Activated T-cell treated with anti-CD3 and anti-CD28 coated beads, Interleukin-2, amount 50 U/mL, for 48 hours (primary cell): ENCODE measurements at regions not wholly inside any gene's neighbourhood (a gene's known extent, or its start where the extent isn't known, plus 50 kb on each side); places are given as distances from the start of the nearest gene placed in this dataset.

Experiments
- DNase-seq, 2 experiments: peaks; one replicate each; pipeline ENCODE4 v3.0.0-alpha.2; 2020

GRCh38 chr5:2326601-2327000 lies 424.9 kb downstream of the IRX2 start:
- DNase-seq = no peak

- DNase-seq = no peak
These were observed 426.7 kb downstream of the IRX2 start for GRCh38 chr5:2324788-2325187.

DNA sequence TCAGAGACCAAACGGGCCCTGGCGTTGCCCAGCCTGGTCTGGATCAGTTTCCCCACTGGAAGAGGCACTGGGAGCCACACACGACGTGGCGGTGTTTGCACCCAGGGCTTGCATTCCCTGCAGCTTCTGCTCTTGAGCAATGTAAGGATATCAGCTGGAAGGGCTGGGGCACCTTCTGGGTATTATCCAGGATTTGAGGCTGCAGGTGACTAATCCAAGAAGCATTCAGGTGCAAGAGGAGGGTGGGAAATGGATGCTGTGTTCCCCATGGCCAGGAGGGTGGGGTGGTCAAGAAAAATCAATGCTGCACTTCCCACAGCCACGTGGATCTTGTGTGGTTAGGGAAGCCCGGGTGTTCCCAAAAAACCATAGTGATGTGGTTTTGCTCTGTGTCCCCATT lies 430.9 kb downstream of the IRX2 start:
- no peak for DNase-seq

GRCh38 chr5:2317540-2317939 lies 433.9 kb downstream of the IRX2 start:
- no peak for DNase-seq

- no peak for DNase-seq
These were observed 429.1 kb upstream of the IRX4 start for GRCh38 chr5:2311851-2312250.

DNA sequence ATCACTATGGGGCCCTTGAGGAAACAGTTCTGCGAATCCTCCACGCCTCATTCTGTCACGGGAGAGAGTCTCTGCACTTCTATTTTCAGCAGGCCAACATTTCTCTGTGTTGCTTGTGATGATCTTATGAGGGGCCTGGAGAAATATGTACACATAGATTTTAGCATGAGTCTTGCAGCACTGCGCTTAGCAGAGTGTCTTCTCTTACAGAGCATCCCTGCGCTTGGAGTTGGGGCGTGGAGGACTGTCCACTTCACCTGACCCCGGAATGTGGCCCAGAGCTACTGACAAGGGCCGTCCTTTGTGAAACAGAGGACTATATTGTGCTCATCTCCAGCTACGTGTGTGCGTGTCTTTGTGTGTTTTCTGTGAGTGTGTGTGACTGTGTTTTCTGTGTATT lies 428.2 kb upstream of the IRX4 start:
- DNase-seq = no peak

GRCh38 chr5:2307631-2308030 lies 424.9 kb upstream of the IRX4 start:
- DNase-seq = no peak

DNA sequence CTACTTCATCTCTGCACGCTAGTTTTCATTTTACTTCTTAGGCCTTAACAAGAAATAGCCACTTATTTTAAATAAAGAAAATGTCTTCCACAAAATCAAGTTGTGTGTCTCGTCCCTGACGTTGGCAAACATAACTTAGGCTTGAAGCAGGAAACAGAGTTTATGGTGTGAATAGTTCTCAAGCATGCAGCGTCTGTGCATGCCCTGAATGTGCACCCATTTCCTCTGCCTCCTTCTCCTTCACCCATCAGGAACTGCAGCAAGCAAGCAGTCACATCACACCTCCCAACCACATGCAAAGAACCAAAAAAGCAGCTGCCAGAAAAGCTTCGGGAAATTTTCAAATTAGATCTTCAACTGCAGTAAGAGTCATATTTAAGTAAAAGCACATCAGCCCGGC lies 424.0 kb upstream of the IRX4 start:
- no peak for DNase-seq

- DNase-seq = no peak
These were observed 420.8 kb upstream of the IRX4 start for GRCh38 chr5:2303431-2304100.

- DNase-seq = no peak
These were observed 419.4 kb upstream of the IRX4 start for GRCh38 chr5:2302169-2302568.

DNA sequence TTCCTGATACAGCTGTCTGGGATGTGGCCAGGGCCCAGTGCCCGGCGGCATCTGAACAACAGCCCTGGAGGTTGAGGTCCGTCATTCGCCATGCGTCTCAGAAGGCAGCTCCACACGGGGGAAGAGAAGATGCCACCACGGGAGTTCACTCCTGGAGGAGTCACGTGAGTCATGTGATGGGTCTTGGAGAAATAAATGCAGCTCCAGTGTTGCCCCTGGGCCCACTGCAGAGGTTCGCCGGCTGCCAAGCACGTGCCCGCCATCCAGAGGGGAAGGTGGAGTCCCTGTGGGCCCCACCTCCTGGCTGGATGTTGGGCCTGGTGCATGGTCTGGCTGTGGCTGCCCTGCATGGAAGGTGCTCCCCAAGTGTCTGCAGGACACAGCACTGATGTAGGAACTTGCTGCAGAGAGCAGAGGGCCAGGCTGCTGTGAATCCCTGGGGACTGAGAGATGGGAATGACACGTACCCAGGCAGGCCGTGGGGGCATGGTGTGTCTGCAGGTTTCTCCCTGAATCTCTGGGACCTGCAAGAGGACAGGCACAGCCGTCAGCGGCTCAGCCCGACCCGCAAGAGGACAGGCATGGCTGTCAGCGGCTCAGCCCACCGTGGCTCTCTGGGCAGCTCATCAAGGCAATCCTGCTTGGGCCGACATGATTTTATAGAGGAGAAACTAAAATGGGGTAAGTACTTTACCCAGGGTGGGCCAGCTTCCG lies 418.3 kb upstream of the IRX4 start:
- no peak for DNase-seq

DNA sequence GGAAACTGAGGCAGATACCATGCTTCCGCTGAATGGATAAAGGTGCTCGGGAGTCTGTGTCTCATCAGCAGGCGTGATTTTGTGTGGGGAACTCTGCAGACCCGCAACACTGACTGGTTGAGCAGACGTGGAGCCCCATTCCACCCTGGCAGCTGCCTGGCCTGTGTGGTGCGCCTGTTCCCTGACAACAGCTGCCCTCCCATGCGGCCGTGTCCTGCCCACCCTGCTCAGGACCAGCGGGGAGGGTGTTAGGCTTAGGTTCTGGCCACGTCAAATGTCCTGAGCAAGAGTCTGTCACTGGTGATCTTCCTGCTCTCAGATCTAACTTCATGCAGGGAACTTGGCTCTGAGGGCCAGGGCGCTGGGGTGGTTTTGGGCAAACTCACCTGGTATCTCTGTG lies 417.7 kb upstream of the IRX4 start:
- DNase-seq = no peak

GRCh38 chr5:2299388-2300220 lies 416.9 kb upstream of the IRX4 start:
- no peak for DNase-seq

DNA sequence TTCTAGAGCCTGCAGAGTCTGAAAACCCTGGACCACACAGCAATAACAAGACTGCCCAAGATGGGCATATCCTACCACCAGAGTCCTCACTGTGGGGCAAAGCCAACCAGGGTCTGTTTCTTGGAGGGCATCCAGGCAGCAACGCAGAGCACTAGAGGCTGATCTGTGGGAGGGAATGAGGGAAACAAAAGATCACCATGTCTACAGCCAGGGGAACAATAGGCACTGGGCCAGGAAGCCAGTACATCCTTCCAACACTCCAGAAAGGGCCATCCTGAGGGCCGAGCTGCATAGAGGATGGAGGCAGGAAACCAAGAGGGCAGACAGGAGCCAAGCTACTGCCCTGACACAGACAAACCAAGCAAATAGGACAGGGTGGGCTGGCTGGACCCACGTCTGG lies 416.1 kb upstream of the IRX4 start:
- no peak for DNase-seq

DNA sequence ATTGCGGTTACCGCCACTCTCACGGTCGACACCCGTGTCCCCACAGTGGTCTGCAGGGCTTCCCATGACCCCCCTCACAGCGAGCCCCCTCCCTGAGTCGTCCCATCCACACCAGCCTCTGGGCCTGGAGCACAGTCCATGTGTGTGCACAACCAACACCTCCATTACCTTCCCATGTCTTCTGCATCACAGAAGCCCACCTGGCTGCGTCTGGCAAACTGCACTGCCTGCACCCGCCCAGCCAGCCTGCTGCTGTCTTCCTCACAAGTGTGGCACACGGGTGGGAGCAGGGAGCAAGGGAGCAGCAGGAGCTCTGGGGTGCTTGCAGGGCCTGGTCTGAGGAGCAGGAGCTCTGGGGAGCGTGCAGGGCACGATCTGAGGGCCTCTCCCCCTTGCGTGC lies 415.3 kb upstream of the IRX4 start:
- no peak for DNase-seq

DNA sequence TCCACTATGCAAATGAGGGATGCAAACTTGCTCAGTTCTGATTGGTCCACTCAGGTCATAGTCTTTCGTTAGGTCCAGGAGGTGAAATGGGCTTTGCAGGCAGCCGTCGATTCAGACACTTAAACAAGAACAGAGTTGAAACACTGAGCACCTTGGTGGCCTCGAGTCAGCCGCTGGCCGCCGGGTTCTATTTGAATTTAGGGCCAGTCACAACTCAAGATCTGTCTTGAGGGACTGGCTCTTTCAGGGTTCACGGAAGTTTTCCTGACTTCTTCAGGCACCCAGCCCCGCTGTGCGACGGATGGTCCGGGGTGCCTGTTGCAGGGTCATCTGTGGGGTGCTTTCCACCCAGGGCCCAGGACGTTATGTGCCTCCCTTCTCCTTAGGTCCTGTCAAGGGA lies 412.8 kb upstream of the IRX4 start:
- no peak for DNase-seq

DNA sequence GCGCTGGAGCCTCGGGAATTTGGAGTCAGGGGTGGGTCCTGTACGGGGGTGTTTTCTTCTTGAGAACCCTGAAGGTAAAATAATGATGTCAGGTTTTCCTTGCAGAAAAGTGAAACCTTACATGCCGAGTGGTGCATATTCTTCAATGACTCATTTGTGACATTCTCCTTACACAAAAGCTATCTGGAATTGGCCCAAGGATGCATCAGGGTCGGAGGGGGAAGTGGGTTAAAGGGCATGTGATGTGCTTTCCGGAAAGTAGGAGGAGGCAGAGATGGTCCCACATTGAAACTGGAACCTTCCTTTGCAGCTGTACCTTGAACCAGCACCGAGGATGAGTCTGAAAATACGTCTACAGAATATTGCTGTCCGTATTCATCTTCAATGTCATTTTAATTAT lies 411.2 kb upstream of the IRX4 start:
- no peak for DNase-seq

DNA sequence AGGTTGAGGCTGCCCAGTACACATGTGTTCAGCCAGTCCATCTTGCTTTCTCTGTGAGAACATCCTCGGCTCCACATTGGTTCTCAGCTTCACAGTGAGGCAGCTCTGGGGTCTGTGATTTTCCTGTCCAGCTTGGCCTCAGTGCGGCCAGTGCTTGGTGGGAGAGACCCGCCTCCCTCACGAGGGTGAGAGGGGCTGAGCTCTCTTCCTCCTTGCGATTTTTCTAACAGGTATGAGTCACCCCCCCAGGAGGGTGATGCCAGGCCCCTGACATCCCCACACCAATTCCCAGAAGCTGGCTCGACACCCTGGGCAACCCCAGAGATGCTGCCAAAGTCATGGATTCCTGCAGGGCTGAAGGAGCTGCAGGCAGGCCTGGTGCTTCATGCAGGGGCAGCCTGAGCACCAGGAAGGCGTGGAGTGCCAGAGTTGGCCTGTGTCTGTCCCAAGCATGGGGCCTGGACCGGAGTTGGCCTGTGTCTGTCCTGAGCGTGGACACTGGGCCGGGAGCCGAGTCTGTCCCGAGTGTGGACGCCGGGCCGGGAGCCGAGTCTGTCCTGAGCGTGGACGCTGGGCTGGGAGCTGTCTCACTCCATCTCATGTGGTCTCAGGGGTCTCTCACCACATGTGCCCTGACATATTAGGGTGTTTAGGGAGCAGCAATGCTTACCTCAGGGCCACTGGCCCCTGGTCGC lies 408.6 kb upstream of the IRX4 start:
- DNase-seq = no peak

DNA sequence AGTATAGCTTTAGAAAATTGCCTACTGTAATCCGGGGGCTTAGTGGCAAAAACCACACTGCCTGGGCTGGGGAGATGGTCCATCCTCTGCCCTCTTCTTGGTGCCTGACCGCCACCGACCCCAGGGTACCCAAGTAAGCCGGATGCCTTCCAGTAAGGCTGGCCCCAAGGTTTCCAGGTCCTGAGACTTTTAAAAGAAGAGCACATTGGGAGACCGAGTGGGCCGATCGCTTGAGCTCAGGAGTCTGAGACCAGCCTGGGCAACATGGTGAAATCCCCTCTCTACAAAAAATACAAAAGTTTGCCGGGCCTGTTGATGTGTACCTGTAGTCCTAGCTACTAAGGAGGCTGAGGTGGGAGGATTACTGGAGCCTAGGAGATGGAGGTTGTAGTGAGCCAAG lies 406.7 kb upstream of the IRX4 start:
- no peak for DNase-seq

DNA sequence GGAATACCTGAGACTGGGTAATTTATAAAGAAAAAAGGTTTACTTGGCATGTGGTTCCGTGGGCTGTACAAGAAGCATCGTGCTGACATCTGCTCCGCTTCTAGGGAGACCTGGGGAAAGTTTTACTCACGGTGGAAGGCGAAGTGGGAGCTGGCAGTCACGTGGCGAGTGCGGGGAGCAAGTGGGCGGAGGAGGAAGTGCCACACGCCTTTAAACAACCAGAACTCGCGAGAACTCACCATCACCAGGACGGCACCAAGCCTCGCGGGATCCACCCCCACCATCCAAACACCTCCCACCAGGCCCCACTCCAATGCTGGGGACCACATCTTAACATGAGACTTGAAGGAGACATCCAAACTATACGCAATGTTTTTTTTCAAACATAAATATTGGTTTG lies 406.2 kb upstream of the IRX4 start:
- no peak for DNase-seq

- DNase-seq = no peak
These were observed 405.7 kb upstream of the IRX4 start for GRCh38 chr5:2288466-2288865.

GRCh38 chr5:2286250-2286649 lies 403.5 kb upstream of the IRX4 start:
- no peak for DNase-seq

GRCh38 chr5:2284678-2285077 lies 402.0 kb upstream of the IRX4 start:
- DNase-seq = no peak
